GM12872 (cell line): ENCODE measurements at regions not wholly inside any gene's neighbourhood (a gene's known extent, or its start where the extent isn't known, plus 50 kb on each side); places are given as distances from the start of the nearest gene placed in this dataset.

Source experiments
- TF ChIP-seq, protein P1 (sequence below): IDR thresholded peaks from 3 replicates; pipeline ENCODE4 v1.5.1; 2011; ENCODE audit warnings: low read depth, mild to moderate bottlenecking, low read length, moderate library complexity; ENCODE audit not compliant: insufficient read depth

DNA sequence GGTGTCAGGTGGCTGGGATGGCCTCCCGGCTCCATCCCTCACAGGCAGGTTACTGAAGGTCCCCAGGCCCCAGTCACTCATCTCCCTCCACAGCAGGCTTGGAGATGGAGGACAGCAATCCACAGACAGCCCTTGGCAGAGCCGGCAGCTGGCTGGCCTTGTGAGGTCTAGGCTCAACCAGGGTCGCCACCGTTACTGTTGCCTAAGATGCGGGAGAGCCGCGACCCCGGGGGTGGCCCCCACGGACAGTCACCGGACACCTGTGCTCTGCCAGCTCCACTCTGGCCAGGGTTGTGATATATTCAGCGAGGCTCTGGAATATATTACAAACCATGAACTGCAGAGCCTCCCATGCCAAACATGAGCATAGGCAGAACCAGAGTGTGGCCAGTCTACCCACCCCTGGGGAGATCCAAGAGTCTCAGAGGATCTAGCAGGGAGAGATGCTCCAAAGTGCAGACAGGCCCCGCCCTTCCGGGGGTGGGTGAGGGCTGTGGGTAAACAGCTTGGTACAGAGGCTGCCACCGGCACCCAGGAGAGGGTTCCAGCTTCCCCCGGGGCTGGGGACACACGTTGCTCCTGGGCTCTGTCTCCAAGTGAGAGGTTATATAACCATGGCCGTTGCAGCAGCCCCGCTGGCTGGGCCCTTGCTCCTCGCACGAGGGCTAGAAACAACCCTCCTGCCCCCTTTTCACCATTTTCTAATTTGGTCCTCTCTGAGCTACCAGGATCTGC, 55.9 kb upstream of the DIO3 start:
- TF ChIP-seq, protein P1, sequence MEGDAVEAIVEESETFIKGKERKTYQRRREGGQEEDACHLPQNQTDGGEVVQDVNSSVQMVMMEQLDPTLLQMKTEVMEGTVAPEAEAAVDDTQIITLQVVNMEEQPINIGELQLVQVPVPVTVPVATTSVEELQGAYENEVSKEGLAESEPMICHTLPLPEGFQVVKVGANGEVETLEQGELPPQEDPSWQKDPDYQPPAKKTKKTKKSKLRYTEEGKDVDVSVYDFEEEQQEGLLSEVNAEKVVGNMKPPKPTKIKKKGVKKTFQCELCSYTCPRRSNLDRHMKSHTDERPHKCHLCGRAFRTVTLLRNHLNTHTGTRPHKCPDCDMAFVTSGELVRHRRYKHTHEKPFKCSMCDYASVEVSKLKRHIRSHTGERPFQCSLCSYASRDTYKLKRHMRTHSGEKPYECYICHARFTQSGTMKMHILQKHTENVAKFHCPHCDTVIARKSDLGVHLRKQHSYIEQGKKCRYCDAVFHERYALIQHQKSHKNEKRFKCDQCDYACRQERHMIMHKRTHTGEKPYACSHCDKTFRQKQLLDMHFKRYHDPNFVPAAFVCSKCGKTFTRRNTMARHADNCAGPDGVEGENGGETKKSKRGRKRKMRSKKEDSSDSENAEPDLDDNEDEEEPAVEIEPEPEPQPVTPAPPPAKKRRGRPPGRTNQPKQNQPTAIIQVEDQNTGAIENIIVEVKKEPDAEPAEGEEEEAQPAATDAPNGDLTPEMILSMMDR: no peak

- TF ChIP-seq, protein P1: no peak
These were observed 54.9 kb upstream of the DIO3 start for GRCh38 chr14:101506211-101506925.

GRCh38 chr14:101506926-101507835, 54.1 kb upstream of the DIO3 start:
- TF ChIP-seq, protein P1: no peak

GRCh38 chr14:101507836-101508150, 53.5 kb upstream of the DIO3 start:
- TF ChIP-seq, protein P1: no peak

DNA sequence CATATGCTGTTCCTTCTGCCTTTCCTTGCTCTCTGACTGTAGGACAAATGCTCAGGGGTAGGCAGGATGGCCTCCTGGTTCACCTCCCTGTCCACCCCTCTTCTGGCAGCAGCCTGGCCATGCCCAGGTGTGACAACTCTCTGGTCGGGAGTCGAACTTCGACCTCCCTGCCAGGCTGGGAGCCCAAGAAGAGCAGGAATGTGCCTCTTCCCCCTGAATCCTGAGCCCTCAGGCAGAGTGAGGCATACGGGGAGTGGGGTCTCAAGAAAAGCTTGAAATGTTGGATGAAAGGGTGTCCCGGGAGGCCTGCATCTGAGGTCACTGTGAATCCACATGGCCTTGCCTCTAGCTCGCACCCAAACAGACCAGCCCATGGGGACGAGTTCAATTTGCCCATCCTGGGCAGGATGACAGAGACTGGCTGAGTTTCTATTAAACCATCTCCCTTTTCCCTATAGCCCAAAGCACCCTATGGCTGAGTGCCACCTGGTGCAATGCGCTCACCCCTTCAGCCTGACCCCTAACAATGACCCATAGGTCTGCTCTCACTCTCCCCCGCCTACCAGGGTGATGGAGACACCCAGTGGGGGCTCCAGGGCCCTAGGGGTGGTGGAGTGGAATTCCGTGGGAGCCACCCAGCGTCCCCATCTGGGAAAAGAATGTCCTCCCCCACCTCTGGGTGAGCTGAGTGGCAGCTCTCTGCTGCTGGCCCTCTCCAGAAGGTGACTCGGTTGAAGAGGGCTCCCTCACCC, 52.9 kb upstream of the DIO3 start:
- TF ChIP-seq, protein P1: no peak

DNA sequence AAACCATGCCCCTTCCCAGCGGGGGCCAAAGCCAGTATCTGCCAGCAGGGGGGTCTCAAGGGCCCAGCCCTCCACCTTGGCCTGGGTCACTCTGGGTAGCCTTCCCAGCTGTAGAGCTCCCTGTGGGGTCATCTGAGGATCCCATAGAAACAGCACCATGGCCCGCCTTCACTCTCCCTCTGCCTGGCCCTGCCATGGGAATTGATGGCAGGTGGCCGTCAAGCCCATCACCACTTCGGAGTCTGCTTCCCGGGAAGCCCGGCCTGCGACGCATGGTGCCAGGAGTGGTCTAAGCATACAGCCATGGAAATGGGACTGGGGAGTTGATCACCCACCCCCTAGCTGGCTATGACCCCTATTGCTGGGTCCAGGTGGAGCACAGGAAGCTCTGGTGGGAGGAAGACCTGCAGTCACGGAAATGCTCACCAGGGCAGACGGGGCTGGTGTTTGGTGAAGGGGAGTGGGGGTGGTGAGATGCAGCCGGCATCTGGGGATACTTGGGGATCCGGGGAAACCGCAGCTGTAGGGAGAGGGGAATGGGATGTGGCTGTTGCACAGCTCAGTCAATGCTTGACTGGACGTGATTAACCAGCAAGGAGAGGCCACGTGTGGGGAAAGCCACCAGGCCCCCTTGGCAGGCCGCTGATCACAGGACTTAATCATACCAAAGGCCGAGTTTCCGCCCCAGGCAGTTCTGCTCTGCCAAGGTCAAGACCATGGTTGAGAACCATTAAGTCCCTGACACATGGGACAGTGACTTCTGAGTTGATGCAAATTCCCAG, 52.2 kb upstream of the DIO3 start:
- TF ChIP-seq, protein P1: no peak
